K562 (cell line): ENCODE measurements at regions not wholly inside any gene's neighbourhood (a gene's known extent, or its start where the extent isn't known, plus 50 kb on each side); places are given as distances from the start of the nearest gene placed in this dataset.

Experiments
- ATAC-seq: fragments of 200-7000 bp; cut with Tn5 transposase; 3 replicates; pipeline ENCODE4 v1.9.1; 2020; ENCODE audit warnings: moderate library complexity
- BruUV-seq: library from RNA; stranded (reverse); fragments of 400-500 nt; replicated peaks from 2 replicates; lab custom pipeline; 2021; lab: Mats Ljungman, UMichigan
- CTCF ChIA-PET: fragments of 300-600 bp; formaldehyde crosslinking; extraction: SDS; loops from one replicate; lab custom pipeline; 2021; ENCODE audit warnings: low intra/inter-chr PET ratio; lab: Yijun Ruan, JAX
- POLR2A ChIA-PET: fragments of 300-600, 350-650 bp; sonication (Branson Sonifier 250); formaldehyde crosslinking; extraction: SDS; loops from one replicate; lab custom pipeline; 2021; ENCODE audit warnings: antibody characterized with exemption, inconsistent platforms; lab: Yijun Ruan, JAX
- DNase-seq, 4 experiments: peaks; one replicate each; pipeline versions ENCODE4 v3.0.0 to v3.0.0-alpha.2; 2011 to 2018; ENCODE audit warnings: low spot score in 3 of 4, mixed read lengths in 3 of 4; ENCODE audit errors: extremely low read depth in 1 of 4
- FAIRE-seq: peaks from 2 replicates; lab custom pipeline; 2011; peaks lifted over from hg19 to GRCh38; lab: Jason Lieb, UNC
- H2AFZ ChIP-seq: 2 replicates; pipeline ENCODE4 v1.6.0; 2011; ENCODE audit warnings: low read depth, low read length, control low read depth, inconsistent platforms
- H3K27ac ChIP-seq: fragments of 200-600 bp; 3 replicates; pipeline ENCODE4 v1.8.0; 2011; ENCODE audit warnings: low read depth, mild to moderate bottlenecking, control low read depth, inconsistent platforms, low read length, moderate library complexity, mixed read lengths; ENCODE audit errors: extremely low read depth
- H3K27me3 ChIP-seq, 2 experiments: fragments of 300-600 bp in 1 of 2; 2 replicates in 1 of 2; 3 replicates in 1 of 2; pipeline versions ENCODE4 v1.6.0 to v1.8.0; 2011; ENCODE audit warnings: inconsistent platforms in 2 of 2, low read length in 2 of 2, mild to moderate bottlenecking in 1 of 2, mixed read lengths in 1 of 2, moderate library complexity in 1 of 2; ENCODE audit not compliant: control insufficient read depth in 2 of 2, insufficient read depth in 2 of 2
- H3K36me3 ChIP-seq: fragments of 300-600 bp; 3 replicates; pipeline ENCODE4 v1.8.0; 2011; ENCODE audit warnings: mild to moderate bottlenecking, low read length, inconsistent platforms; ENCODE audit not compliant: control insufficient read depth, insufficient read depth
- H3K4me1 ChIP-seq, 2 experiments: fragments of 200-600 bp in 1 of 2; replicated peaks in 1 of 2; 2 replicates in 1 of 2; 3 replicates in 1 of 2; pipeline versions ENCODE4 v1.5.1 to v1.8.0; 2011; ENCODE audit warnings: inconsistent platforms in 2 of 2, low read length in 2 of 2, mild to moderate bottlenecking in 1 of 2, mixed read lengths in 1 of 2, moderate library complexity in 1 of 2; ENCODE audit not compliant: control insufficient read depth in 2 of 2, insufficient read depth in 2 of 2
- H3K4me2 ChIP-seq: 2 replicates; pipeline ENCODE4 v1.6.1; 2011; ENCODE audit warnings: low read length, control low read depth, inconsistent platforms, mixed read lengths; ENCODE audit not compliant: insufficient read depth
- H3K4me3 ChIP-seq: fragments of 200-600 bp; sonication (generic), shearing (Covaris generic); 2 replicates; pipeline ENCODE4 v1.5.1; 2016; ENCODE audit warnings: control low read depth, inconsistent platforms
- H3K79me2 ChIP-seq: fragments of 200-600 bp; 3 replicates; pipeline ENCODE4 v1.8.0; 2011; ENCODE audit warnings: low read length, inconsistent platforms; ENCODE audit not compliant: control insufficient read depth, insufficient read depth
- H3K9ac ChIP-seq, 2 experiments: 2 replicates each; pipeline versions ENCODE4 v1.6.0 to v1.6.1; 2011; ENCODE audit warnings: low read depth in 2 of 2, low read length in 2 of 2, control low read depth in 1 of 2, inconsistent platforms in 1 of 2, mild to moderate bottlenecking in 1 of 2, mixed read lengths in 1 of 2; ENCODE audit not compliant: insufficient read depth in 1 of 2
- H3K9me1 ChIP-seq: one replicate; pipeline ENCODE4 v1.6.0; 2011; ENCODE audit warnings: inconsistent platforms, mild to moderate bottlenecking, low read length, moderate library complexity; ENCODE audit not compliant: control insufficient read depth, insufficient read depth
- H3K9me3 ChIP-seq: replicated peaks from 2 replicates; pipeline ENCODE4 v1.5.1; 2011; ENCODE audit warnings: low read depth, low read length, inconsistent platforms; ENCODE audit not compliant: control insufficient read depth, insufficient read depth
- H4K20me1 ChIP-seq: replicated peaks from 2 replicates; pipeline ENCODE4 v1.6.1; 2011; ENCODE audit warnings: low read length, inconsistent platforms, mixed read lengths; ENCODE audit not compliant: control insufficient read depth, insufficient read depth
- BHLHE40 ChIP-seq: IDR thresholded peaks from 2 replicates; pipeline ENCODE4 v1.6.1; 2011; ENCODE audit warnings: low read length, improper control_type of control experiment
- ZEB2 ChIP-seq: fragments of 450-650 bp; IDR thresholded peaks from 2 replicates; pipeline ENCODE4 v1.6.1; 2016
- ZNF668 ChIP-seq: fragments of 250-450 bp; sonication (Bioruptor Pico); IDR thresholded peaks from 2 replicates; pipeline ENCODE4 v1.8.0; 2022; ENCODE audit warnings: mild to moderate bottlenecking, inconsistent platforms
- WGBS: fragments of 100-300 bp; shearing (Covaris generic); methylation state at CpG from one replicate; pipeline ENCODE4 v1.1.6; 2016; ENCODE audit warnings: low coverage, mixed read lengths; ENCODE audit not compliant: insufficient coverage; ENCODE audit errors: missing lambda C conversion rate; 5-methylcytosine and 5-hydroxymethylcytosine counted together
- in situ Hi-C: fragments of 300-500 bp; cut with MboI; formaldehyde crosslinking; loops from 4 replicates; pipeline ENCODE4 v1.15.0; 2018; ENCODE audit warnings: inconsistent platforms, mixed read lengths
- intact Hi-C: fragments of 100-400 bp; cut with micrococcal nuclease; formaldehyde crosslinking; loops from 2 replicates; pipeline ENCODE4 v1.14.2; 2022
- TF ChIP-seq, protein P1 (sequence below), 3 experiments: fragments of 200-800 bp in 1 of 3; sonication (Bioruptor generic) in 1 of 3; sonication (generic) in 1 of 3; formaldehyde crosslinking in 1 of 3; IDR thresholded peaks; 2 replicates each; pipeline versions ENCODE4 v1.6.1 to v1.8.0; 2016 to 2022; ENCODE audit warnings: mild to moderate bottlenecking in 2 of 3, missing compliant biosample characterization in 2 of 3, missing genetic modification characterization in 2 of 3, missing genetic modification reagents in 1 of 3

- TF ChIP-seq ZNF668 (CRISPR knock-in tag): no peak
- TF ChIP-seq, protein P1, sequence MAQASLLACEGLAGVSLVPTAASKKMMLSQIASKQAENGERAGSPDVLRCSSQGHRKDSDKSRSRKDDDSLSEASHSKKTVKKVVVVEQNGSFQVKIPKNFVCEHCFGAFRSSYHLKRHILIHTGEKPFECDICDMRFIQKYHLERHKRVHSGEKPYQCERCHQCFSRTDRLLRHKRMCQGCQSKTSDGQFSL (CRISPR knock-in tag; IDR thresholded peaks at IDR 0.05): no peak
- TF ChIP-seq, protein P1 (tag; IDR thresholded peaks at IDR 0.05): no peak
- no peak for TF ChIP-seq BHLHE40
- TF ChIP-seq, all 486 proteins: peak for 0
Observed at GRCh38 chr4:126853715-126854114, 779.0 kb upstream of the INTU start (continued).

- TF ChIP-seq ZEB2: no peak
- intact Hi-C loops (no loop called here), in situ Hi-C loops (no loop called here)
- no peak overlapping the region for H2AFZ ChIP-seq
- H3K36me3 ChIP-seq: 0 out of 3 replicates have a peak, but pooled peaks cover 3% of the 10 kb centered on the region
- FAIRE-seq (no peak), ATAC-seq (no peak), DNase-seq (no peak)
- no peak overlapping the region for H3K9ac ChIP-seq
- no peaks in the 10 kb centered on the region for H3K9me1 ChIP-seq
- H4K20me1 ChIP-seq: no peaks in the 10 kb centered on the region
- H3K27me3 ChIP-seq: no peaks in the 10 kb centered on the region
- H3K9me3 ChIP-seq: no peaks in the 10 kb centered on the region
- no peak overlapping the region for H3K4me3 ChIP-seq
- H3K27ac ChIP-seq: no peak overlapping the region
- no peaks in the 10 kb centered on the region; a peak in 2 of 5 replicates for H3K4me1 ChIP-seq
- H3K79me2 ChIP-seq: peaks cover 38% of the 10 kb centered on the region
- H3K4me2 ChIP-seq: no peak overlapping the region
- BruUV-seq: no TSS peak
- CTCF ChIA-PET: no interaction called here
- POLR2A ChIA-PET: no interaction called here
- WGBS: 64% methylated on average over 3 of the region's 3 CpGs
Observed at GRCh38 chr4:126856906-126857305, 775.9 kb upstream of the INTU start.
